Activated T-cell treated with anti-CD3 and anti-CD28 coated beads, Interleukin-2, amount 50 U/mL, for 24 hours (primary cell): ENCODE measurements at regions not wholly inside any gene's neighbourhood (a gene's known extent, or its start where the extent isn't known, plus 50 kb on each side); places are given as distances from the start of the nearest gene placed in this dataset.

Experiments used
- DNase-seq: peaks from one replicate; pipeline ENCODE4 v3.0.0-alpha.2; 2020
- H3K27ac Mint-ChIP-seq: 2 replicates; pipeline ENCODE4 v1.8.0; 2020; ENCODE audit warnings: mild to moderate bottlenecking, mixed read lengths
- H3K27me3 Mint-ChIP-seq: 2 replicates; pipeline ENCODE4 v1.8.0; 2020; ENCODE audit warnings: mixed read lengths
- H3K36me3 Mint-ChIP-seq: 2 replicates; pipeline ENCODE4 v1.8.0; 2020; ENCODE audit warnings: low read depth, mixed read lengths
- H3K4me1 Mint-ChIP-seq: 2 replicates; pipeline ENCODE4 v1.8.0; 2020; ENCODE audit warnings: low read depth, mixed read lengths
- H3K4me3 Mint-ChIP-seq: 2 replicates; pipeline ENCODE4 v1.8.0; 2020; ENCODE audit warnings: mild to moderate bottlenecking, moderate library complexity, mixed read lengths
- H3K9me3 Mint-ChIP-seq: 2 replicates; pipeline ENCODE4 v1.8.0; 2020; ENCODE audit warnings: mixed read lengths

DNA sequence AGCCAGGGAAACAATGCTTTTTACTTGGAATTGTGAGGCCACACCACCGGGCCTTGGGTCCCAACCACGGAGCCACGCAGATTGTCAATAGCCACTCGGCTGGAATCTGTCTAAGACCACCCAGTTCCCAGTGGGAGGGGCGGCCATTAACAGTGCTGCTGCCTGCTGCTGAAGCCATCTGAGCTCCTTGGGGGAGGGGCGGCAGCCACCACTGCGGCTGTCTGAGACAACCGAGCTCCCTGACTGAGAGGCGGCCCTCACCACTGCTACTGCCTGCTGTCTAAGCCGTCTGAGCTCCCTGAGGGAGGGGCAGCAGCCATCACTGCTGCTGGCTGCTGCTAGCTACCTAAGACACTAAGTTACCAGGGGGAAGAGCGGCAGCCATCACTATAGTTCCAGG, 64.3 kb downstream of the DMRTA2 start:
- Mint-ChIP-seq H3K36me3 (no peaks in the 10 kb centered on the region), H3K4me3 (no peak overlapping the region), H3K27me3 (peaks cover 49% of the 10 kb centered on the region), H3K9me3 (no peaks in the 10 kb centered on the region), H3K4me1 (no peaks in the 10 kb centered on the region), H3K27ac (no peak overlapping the region)
- no peak for DNase-seq

DNA sequence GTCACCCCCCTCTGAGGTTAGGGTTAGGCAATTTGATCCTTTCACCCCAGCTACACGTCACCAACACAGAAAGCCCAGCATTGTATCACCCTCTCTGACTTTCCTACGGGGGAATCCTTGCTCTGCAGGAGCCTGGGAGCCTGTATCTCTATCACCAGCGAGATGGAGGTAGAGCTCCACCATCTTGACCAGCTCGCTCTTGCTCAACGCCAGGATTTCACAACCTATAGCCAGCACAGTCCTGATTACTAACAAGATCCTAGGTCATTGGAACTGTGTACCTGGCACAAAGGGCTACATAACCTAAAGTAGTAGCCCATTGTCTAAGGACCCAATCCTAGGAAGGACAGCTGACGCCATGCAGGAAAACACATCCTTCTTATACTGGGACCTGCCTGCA, 66.1 kb downstream of the DMRTA2 start:
- no peaks in the 10 kb centered on the region for H3K36me3 Mint-ChIP-seq
- no peak for DNase-seq
- no peaks in the 10 kb centered on the region for H3K4me1 Mint-ChIP-seq
- H3K27ac Mint-ChIP-seq, result no peak overlapping the region
- H3K9me3 Mint-ChIP-seq, result no peaks in the 10 kb centered on the region
- no peak overlapping the region for H3K4me3 Mint-ChIP-seq
- H3K27me3 Mint-ChIP-seq, result peaks cover 31% of the 10 kb centered on the region

DNA sequence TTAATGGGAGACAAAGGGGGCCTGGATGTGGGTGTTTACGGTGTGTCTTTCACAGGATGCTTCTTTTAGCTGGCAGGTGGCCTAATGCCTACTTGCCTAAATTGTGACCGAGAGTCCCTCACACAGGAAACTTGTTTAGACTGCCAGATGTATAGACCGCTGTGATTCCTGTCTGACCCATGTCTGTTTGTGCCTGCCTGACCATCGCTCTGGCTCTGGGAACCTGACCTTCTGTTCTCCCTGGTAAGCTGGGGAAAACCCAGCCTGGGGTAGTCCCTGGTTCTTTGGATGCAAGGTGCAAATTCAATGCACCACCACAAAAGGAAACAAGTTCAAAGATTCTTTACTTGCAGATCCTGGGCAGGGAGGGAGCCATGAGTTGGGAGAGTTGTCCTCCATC, 68.4 kb downstream of the DMRTA2 start:
- Mint-ChIP-seq H3K4me1 (no peaks in the 10 kb centered on the region), H3K27ac (no peak overlapping the region), H3K9me3 (no peaks in the 10 kb centered on the region), H3K27me3 (peaks cover 27% of the 10 kb centered on the region), H3K4me3 (no peak overlapping the region), H3K36me3 (no peaks in the 10 kb centered on the region)
- DNase-seq, result no peak

DNA sequence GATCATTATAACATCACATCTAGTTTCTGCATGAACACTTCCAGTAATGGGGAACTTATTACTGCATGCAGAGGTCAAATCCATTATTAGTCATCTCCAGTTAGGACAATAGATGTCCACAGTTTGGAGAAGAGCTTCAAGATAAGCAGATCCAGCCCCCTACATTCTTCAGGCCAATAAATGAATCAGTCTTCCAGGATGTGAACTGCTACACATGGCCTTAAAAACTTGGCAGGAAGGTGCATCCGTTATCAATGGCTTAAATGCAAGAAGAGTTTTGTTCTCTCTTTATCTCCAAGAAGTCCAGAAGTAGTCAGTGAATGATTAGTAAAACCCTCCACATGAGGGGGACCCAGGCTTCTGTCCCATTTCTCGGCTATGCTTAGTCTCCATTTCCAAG, 70.8 kb downstream of the DMRTA2 start:
- Mint-ChIP-seq H3K27me3 (peaks cover 27% of the 10 kb centered on the region), H3K36me3 (no peaks in the 10 kb centered on the region), H3K4me1 (no peaks in the 10 kb centered on the region), H3K27ac (no peak overlapping the region), H3K4me3 (no peak overlapping the region), H3K9me3 (no peaks in the 10 kb centered on the region)
- DNase-seq, result no peak

DNA sequence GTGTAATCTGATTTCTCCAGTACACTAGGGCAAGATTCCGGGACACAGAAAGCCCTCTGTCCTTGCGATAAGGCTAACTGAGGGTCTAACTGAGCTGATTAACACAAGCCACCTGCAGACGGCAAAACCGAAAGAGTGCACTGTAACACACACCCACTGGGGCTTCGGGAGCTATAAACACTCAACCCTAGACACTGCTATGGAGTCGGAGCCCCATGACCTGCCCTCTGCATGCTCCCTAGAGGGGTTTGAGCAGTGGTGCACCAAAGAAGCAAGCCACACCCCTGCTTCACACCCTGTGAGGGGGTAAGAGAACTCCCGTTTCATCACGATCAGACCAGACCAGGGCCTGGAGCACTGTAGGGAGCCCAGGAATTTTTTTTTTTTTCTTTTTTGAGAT, 72.4 kb downstream of the DMRTA2 start:
- no peaks in the 10 kb centered on the region for H3K9me3 Mint-ChIP-seq
- no peak overlapping the region for H3K27ac Mint-ChIP-seq

DNA sequence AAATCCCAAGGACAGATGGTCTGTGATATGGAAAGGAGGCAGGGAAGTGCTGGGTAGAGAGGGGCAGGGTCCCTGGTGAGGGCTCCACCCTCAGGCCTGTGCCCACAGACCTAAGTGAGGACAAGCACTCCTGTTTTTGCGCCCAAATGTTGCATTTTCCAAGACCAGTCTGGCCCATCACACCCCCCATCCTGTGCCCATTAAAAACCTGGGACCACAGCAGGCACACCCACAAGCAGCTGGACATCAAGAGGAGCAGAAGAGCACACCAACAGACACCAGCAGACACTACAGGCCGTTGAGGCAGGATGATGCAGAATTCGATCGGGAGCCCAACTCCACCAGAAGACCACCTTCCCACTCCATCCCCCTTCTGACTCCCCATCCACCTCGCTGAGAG, 72.8 kb downstream of the DMRTA2 start:
- H3K36me3 Mint-ChIP-seq, result no peaks in the 10 kb centered on the region
- DNase-seq, result no peak
- peaks cover 30% of the 10 kb centered on the region for H3K27me3 Mint-ChIP-seq
- H3K9me3 Mint-ChIP-seq, result no peaks in the 10 kb centered on the region
- H3K27ac Mint-ChIP-seq, result no peak overlapping the region
- H3K4me3 Mint-ChIP-seq, result no peak overlapping the region
- no peaks in the 10 kb centered on the region for H3K4me1 Mint-ChIP-seq

More for the DNA sequence above, 72.4 kb downstream of the DMRTA2 start:
- DNase-seq, result no peak
- H3K36me3 Mint-ChIP-seq, result no peaks in the 10 kb centered on the region
- peaks cover 30% of the 10 kb centered on the region for H3K27me3 Mint-ChIP-seq
- H3K4me3 Mint-ChIP-seq, result no peak overlapping the region
- H3K4me1 Mint-ChIP-seq, result no peaks in the 10 kb centered on the region

DNA sequence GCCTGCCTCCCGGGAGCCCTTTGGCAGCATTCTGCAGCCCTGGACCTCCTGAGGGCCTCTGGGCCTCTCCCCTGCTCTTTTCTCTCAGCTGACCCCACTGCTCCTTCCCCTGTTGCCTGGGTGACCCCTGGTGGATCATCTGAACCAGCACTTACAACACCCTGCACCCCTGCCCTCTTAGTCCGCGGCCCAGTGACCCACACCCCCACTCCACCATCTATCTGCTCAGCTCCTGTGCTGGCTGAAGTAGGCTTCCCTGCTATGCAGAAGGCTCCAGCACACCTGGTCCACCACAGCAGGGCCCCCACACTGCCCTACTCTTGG, 74.0 kb downstream of the DMRTA2 start:
- Mint-ChIP-seq H3K4me3 (no peak overlapping the region), H3K27me3 (peaks cover 37% of the 10 kb centered on the region), H3K36me3 (no peaks in the 10 kb centered on the region), H3K9me3 (no peaks in the 10 kb centered on the region), H3K4me1 (no peaks in the 10 kb centered on the region), H3K27ac (no peak overlapping the region)
- DNase-seq, result no peak

DNA sequence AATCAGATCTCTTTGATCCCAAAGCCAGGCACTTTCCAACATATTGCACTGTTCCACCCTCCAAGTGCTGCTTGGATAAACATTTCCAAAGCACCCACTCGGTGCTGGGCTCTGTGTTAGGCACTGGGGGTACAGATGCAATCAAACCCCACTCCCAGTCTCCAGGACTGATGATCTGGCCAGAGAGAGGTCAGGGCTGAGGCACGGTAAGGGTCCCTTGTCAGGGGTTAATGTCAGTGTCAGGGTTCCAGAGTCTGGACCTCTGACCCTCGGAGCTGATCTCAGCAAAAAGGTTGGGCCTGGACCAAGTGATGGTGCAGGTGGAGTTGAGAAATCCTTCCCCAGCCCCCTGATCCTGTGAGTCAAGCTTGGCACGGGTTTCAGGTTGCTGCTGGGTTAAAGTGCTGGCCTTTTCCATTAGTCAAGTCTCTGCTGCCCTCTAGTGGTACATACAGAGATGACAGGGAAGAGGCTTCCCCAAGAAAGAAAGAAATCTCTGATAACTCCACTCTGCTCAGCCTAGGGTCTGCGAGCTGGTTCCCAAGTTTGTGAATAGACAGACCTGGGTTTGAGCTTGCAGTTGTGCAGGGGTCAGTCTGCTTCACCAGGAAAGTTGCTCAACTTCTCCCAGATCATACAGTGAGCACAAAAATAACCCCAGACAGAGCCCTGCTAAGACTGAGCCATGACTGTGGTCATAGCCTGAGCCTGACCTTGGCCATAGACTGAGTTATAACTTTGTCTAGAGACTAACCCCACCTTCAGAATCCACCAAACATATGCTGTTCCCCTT, 74.6 kb downstream of the DMRTA2 start:
- Mint-ChIP-seq H3K36me3 (no peaks in the 10 kb centered on the region), H3K27ac (no peak overlapping the region), H3K27me3 (peaks cover 37% of the 10 kb centered on the region), H3K4me1 (no peaks in the 10 kb centered on the region), H3K9me3 (no peaks in the 10 kb centered on the region), H3K4me3 (no peak overlapping the region)
- peak; percentile 33 for DNase-seq

DNA sequence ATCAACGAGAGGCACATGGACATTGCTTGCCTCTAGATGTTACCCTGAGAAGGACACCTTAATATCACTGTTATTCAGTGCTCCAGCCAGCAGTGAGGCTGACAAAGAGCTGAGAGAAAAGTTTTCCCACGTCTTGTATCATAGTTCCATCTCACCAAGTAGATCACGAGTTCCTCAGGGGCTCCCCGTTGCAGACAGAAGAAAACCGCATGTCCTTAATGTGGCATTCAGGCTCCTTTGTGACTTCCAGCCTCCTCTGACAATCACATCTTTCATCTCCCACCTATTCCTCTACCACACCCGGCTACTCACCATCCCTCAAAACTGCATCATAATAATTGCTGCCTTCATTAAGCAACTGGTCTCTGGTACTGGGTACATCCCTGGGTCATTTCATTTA, 75.3 kb downstream of the DMRTA2 start:
- DNase-seq, result no peak
- H3K27ac Mint-ChIP-seq, result no peak overlapping the region
- no peaks in the 10 kb centered on the region for H3K36me3 Mint-ChIP-seq
- peaks cover 37% of the 10 kb centered on the region for H3K27me3 Mint-ChIP-seq
- H3K4me3 Mint-ChIP-seq, result no peak overlapping the region
- no peaks in the 10 kb centered on the region for H3K4me1 Mint-ChIP-seq
- no peaks in the 10 kb centered on the region for H3K9me3 Mint-ChIP-seq

DNA sequence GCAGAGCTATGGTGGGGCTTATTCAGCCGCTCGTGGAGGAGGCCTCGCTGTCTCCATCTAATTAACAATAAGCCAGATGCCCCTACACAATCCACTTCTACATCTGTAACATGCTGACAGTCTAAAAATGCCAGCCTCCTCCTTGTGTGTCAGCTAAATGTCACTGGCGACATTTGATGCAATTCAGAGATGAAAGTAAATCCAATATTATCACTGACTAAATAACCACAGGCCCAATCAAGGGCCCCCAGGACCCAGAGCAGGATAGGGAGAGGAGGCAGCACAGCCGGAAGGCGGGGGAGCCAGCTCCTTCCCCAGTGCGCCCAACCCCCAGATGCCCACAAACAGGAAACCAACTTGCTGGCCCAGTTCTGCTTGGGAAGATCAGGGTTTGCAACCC, 76.6 kb downstream of the DMRTA2 start:
- Mint-ChIP-seq H3K27me3 (peaks cover 46% of the 10 kb centered on the region), H3K27ac (no peak overlapping the region)
- DNase-seq, result no peak

DNA sequence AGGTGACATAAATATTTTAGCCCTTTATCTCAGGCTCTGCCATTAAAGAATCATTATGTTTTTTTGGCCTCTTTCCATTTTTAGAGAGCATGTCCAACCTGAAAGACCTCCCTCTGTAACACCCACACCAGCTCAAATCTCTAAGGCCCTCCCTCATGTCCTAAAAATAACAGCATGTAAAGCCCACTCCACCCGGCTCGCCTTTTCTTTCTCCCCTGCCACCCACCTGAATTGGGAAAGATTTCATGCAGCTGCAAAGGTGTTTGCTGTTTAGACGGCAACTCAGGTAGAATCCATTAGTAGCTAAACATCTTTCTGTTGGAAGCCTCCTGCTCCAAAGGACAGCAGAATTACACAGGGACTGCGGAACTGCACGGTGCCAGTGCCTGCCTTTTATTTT, 79.9 kb downstream of the DMRTA2 start:
- Mint-ChIP-seq H3K4me3 (no peak overlapping the region), H3K27ac (no peak overlapping the region), H3K36me3 (no peaks in the 10 kb centered on the region), H3K9me3 (no peaks in the 10 kb centered on the region), H3K27me3 (peaks cover 35% of the 10 kb centered on the region), H3K4me1 (no peaks in the 10 kb centered on the region)
- no peak for DNase-seq

More for the DNA sequence above, 76.6 kb downstream of the DMRTA2 start:
- no peaks in the 10 kb centered on the region for H3K36me3 Mint-ChIP-seq
- H3K4me1 Mint-ChIP-seq, result no peaks in the 10 kb centered on the region
- no peak overlapping the region for H3K4me3 Mint-ChIP-seq
- no peaks in the 10 kb centered on the region for H3K9me3 Mint-ChIP-seq

DNA sequence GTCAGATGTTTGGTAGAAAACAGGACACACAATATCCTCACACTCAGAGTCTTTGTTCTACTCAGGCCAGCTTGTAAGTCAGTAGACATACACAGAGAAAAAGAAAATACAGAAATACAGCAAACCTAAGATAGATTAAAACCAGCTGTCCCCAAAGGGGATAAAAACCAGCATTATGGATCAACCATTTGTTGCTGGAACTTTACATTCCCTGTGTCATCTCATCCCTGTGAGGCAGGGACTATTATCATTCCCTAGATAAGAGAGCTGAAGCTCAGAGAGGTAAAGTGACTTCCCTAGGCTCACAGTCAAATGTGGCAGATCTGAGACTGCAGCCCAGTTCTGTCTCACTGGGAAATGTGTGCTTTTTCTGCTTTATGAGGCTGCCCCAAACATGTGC, 80.7 kb downstream of the DMRTA2 start:
- no peak for DNase-seq
- no peaks in the 10 kb centered on the region for H3K4me1 Mint-ChIP-seq
- H3K4me3 Mint-ChIP-seq, result no peak overlapping the region
- H3K27me3 Mint-ChIP-seq, result peaks cover 36% of the 10 kb centered on the region
- no peaks in the 10 kb centered on the region for H3K9me3 Mint-ChIP-seq
- H3K36me3 Mint-ChIP-seq, result no peaks in the 10 kb centered on the region
- H3K27ac Mint-ChIP-seq, result no peak overlapping the region

DNA sequence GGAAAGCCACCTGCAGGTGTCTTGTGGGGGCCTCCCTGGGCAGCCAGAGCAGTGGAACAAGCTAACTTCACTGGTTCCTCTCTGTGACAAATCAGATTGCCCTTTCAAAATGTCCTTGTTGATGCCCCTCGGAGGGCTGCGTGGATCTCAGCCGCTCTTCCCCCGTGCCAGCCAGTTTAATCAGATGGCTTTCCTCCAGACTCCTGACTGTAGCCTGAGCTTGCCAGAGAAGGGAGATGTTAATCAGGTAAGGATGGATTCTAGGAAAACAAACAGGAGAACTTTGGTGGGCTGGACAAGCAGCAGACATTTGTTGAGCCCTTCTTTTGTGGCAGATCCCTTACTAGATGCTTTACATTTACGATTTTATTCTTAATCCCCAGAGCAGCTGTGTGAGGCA, 88.2 kb downstream of the DMRTA2 start:
- Mint-ChIP-seq H3K27ac (no peak overlapping the region), H3K36me3 (no peaks in the 10 kb centered on the region), H3K9me3 (no peaks in the 10 kb centered on the region), H3K4me1 (peaks cover 7% of the 10 kb centered on the region), H3K4me3 (no peak overlapping the region), H3K27me3 (peaks cover 67% of the 10 kb centered on the region)
- no peak for DNase-seq

DNA sequence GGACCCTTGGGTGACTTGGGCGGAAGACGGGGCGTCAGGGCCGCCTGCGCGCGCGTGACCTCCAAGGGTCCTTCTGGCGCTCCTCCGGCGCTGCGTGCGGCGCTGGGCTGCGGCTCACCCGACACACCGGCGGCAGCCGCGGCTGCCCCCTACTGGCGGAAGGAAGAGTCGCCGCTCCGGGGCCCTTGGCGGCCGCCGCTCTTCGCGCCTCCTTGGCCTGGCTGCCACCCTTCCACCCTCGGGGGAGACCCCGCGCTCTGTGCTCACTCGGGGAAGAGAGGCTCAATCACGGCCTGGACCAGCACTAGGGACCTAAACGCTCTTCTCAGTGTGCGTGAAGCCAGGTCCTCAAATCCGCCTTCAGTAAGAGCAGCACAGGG, 89.7 kb downstream of the DMRTA2 start:
- H3K27me3 Mint-ChIP-seq, result peaks cover 71% of the 10 kb centered on the region
- no peak overlapping the region for H3K27ac Mint-ChIP-seq
- DNase-seq, result peak; percentile 76
- no peaks in the 10 kb centered on the region for H3K9me3 Mint-ChIP-seq
- H3K4me1 Mint-ChIP-seq, result peaks cover 7% of the 10 kb centered on the region
- no peaks in the 10 kb centered on the region for H3K36me3 Mint-ChIP-seq
- H3K4me3 Mint-ChIP-seq, result peak overlapping the region; percentile 46

DNA sequence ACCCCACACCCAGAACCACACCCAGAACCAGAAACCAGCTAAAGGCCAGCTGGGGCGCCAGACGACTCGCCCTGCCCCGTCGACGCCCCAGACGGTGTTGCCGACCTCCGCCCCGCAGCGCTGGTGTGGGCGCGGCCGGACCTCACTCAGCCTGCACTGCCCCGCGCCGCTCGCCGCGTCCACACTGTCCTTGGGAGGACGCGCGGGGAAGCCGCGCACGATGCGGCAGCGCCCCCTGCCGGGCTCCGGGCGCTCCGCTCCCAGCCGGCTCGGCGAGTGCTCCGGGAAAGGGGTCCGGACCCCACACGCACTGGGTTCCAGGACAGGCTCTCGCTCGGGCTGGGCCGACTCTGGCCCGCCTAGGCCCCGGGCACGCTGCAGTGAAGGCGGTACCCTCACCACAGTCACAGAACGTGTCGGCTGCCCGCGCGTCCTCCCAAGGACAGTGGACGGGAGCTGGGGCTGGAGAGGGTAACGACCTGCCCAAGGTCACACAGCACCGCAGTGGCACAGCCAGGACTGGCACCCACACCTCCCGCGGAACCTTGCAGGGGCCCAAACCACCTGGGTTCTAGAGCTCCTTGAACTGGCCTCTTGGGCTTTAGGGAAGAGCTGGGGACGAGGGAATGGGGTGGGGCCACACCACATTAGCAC, 90.2 kb downstream of the DMRTA2 start:
- no peaks in the 10 kb centered on the region for H3K9me3 Mint-ChIP-seq
- no peak overlapping the region for H3K27ac Mint-ChIP-seq
- peak; percentile 69 for DNase-seq
- H3K36me3 Mint-ChIP-seq, result no peaks in the 10 kb centered on the region
- peaks cover 73% of the 10 kb centered on the region for H3K27me3 Mint-ChIP-seq
- peaks cover 7% of the 10 kb centered on the region for H3K4me1 Mint-ChIP-seq
- H3K4me3 Mint-ChIP-seq, result peak overlapping the region; percentile 46
